H1 (cell line): ENCODE measurements at regions not wholly inside any gene's neighbourhood (a gene's known extent, or its start where the extent isn't known, plus 50 kb on each side); places are given as distances from the start of the nearest gene placed in this dataset.

Experiments
- CTCF ChIA-PET: fragments of 300-600 bp; sonication (Branson Sonifier 250); formaldehyde crosslinking; loops from one replicate; lab custom pipeline; 2021; ENCODE audit not compliant: partially characterized antibody; lab: Charles Lee
- POLR2A ChIA-PET: fragments of 300-600 bp; sonication (Branson Sonifier 250); formaldehyde crosslinking; loops from one replicate; lab custom pipeline; 2021; ENCODE audit warnings: inconsistent platforms; ENCODE audit not compliant: partially characterized antibody; lab: Charles Lee
- DNase-seq, 2 experiments: peaks; one replicate each; pipeline versions ENCODE4 v3.0.0 to v3.0.0-alpha.2; 2010 to 2022; ENCODE audit warnings: low spot score in 2 of 2, low read depth in 1 of 2, mixed read lengths in 1 of 2
- FAIRE-seq: peaks from 2 replicates; lab custom pipeline; 2011; peaks lifted over from hg19 to GRCh38; lab: Jason Lieb, UNC
- H2AFZ ChIP-seq: 2 replicates; pipeline ENCODE4 v1.8.1; 2012; ENCODE audit warnings: low read length, inconsistent platforms
- H2AK5ac ChIP-seq: 2 replicates; pipeline ENCODE4 v1.6.1; 2013; ENCODE audit warnings: low read depth, low read length
- H2BK120ac ChIP-seq: replicated peaks from 2 replicates; pipeline ENCODE3; 2013; ENCODE audit warnings: low read depth, low read length, inconsistent platforms
- H2BK12ac ChIP-seq: 2 replicates; pipeline ENCODE4 v1.6.1; 2013; ENCODE audit warnings: low read depth, low read length
- H2BK15ac ChIP-seq: 2 replicates; pipeline ENCODE4 v1.6.1; 2013; ENCODE audit warnings: low read length
- H2BK20ac ChIP-seq: 2 replicates; pipeline ENCODE4 v1.6.1; 2013; ENCODE audit warnings: low read length
- H2BK5ac ChIP-seq: 2 replicates; pipeline ENCODE4 v1.6.1; 2013; ENCODE audit warnings: low read depth, low read length
- H3K14ac ChIP-seq: 2 replicates; pipeline ENCODE4 v1.6.1; 2013; ENCODE audit warnings: inconsistent platforms; ENCODE audit not compliant: insufficient read length
- H3K18ac ChIP-seq: 2 replicates; pipeline ENCODE4 v1.6.1; 2013; ENCODE audit warnings: low read length; ENCODE audit errors: extremely low read depth
- H3K23ac ChIP-seq: 2 replicates; pipeline ENCODE4 v1.6.1; 2013; ENCODE audit warnings: inconsistent platforms; ENCODE audit not compliant: insufficient read length
- H3K23me2 ChIP-seq: 2 replicates; pipeline ENCODE4 v1.6.1; 2013; ENCODE audit warnings: low read depth, low read length
- H3K27ac ChIP-seq: 2 replicates; pipeline ENCODE4 v1.6.1; 2011; ENCODE audit warnings: low read depth, low read length, inconsistent platforms
- H3K27me3 ChIP-seq, 4 experiments: replicated peaks in 1 of 4; 1 replicate in 1 of 4; 2 replicates in 3 of 4; pipeline versions ENCODE4 v1.6.1 to v1.8.1; 2011 to 2013; ENCODE audit warnings: low read length in 3 of 4, mild to moderate bottlenecking in 3 of 4, inconsistent platforms in 2 of 4, mixed read lengths in 2 of 4, moderate library complexity in 1 of 4; ENCODE audit not compliant: control insufficient read depth in 3 of 4, insufficient read depth in 3 of 4; ENCODE audit errors: extremely low read depth in 1 of 4
- H3K36me3 ChIP-seq, 4 experiments: 2 replicates each; pipeline versions ENCODE4 v1.6.1 to v1.8.1; 2011 to 2013; ENCODE audit warnings: mild to moderate bottlenecking in 4 of 4, low read length in 3 of 4, moderate library complexity in 2 of 4, control low read depth in 1 of 4, inconsistent platforms in 1 of 4; ENCODE audit not compliant: insufficient read depth in 4 of 4, control insufficient read depth in 2 of 4
- H3K4ac ChIP-seq: replicated peaks from 2 replicates; pipeline ENCODE3; 2013; ENCODE audit warnings: low read length, low read depth, mixed read lengths, inconsistent platforms; ENCODE audit not compliant: insufficient read length
- H3K4me1 ChIP-seq, 4 experiments: replicated peaks in 1 of 4; 1 replicate in 1 of 4; 2 replicates in 3 of 4; pipeline versions ENCODE4 v1.6.1 to v1.8.1; 2011 to 2013; ENCODE audit warnings: low read length in 3 of 4, inconsistent platforms in 2 of 4, mixed read lengths in 1 of 4; ENCODE audit not compliant: insufficient read depth in 4 of 4, control insufficient read depth in 3 of 4
- H3K4me2 ChIP-seq, 2 experiments: 2 replicates each; pipeline versions ENCODE4 v1.6.1 to v1.8.1; 2011 to 2013; ENCODE audit warnings: low read depth in 2 of 2, low read length in 2 of 2, control low read depth in 1 of 2, inconsistent platforms in 1 of 2, mild to moderate bottlenecking in 1 of 2; ENCODE audit not compliant: insufficient read depth in 1 of 2
- H3K4me3 ChIP-seq, 4 experiments: fragments of 200-600, 300-600 bp in 1 of 4; sonication (generic), shearing (Covaris generic), sonication (Bioruptor Twin) in 1 of 4; 2 replicates each; pipeline versions ENCODE4 v1.5.1 to v1.8.1; 2011 to 2016; ENCODE audit warnings: low read length in 4 of 4, low read depth in 3 of 4, control low read depth in 2 of 4, inconsistent platforms in 2 of 4, mild to moderate bottlenecking in 2 of 4, mixed read lengths in 1 of 4, moderate library complexity in 1 of 4; ENCODE audit not compliant: insufficient read depth in 2 of 4; ENCODE audit errors: extremely low read depth in 1 of 4
- H3K56ac ChIP-seq: replicated peaks from 2 replicates; pipeline ENCODE3; 2013; ENCODE audit warnings: low read depth, mild to moderate bottlenecking, mixed read lengths, low read length, inconsistent platforms; ENCODE audit not compliant: insufficient read length
- H3K79me1 ChIP-seq: 2 replicates; pipeline ENCODE4 v1.6.1; 2013; ENCODE audit warnings: low read depth, low read length, control low read depth
- H3K79me2 ChIP-seq, 2 experiments: 2 replicates each; pipeline versions ENCODE4 v1.6.1 to v1.8.1; 2012 to 2013; ENCODE audit warnings: low read length in 2 of 2, mild to moderate bottlenecking in 2 of 2, inconsistent platforms in 1 of 2; ENCODE audit not compliant: insufficient read depth in 2 of 2, control insufficient read depth in 1 of 2
- H3K9ac ChIP-seq, 4 experiments: replicated peaks in 1 of 4; 1 replicate in 1 of 4; 2 replicates in 3 of 4; pipeline versions ENCODE4 v1.6.1 to v1.8.1; 2011 to 2013; ENCODE audit warnings: low read depth in 3 of 4, low read length in 3 of 4, control low read depth in 2 of 4, mild to moderate bottlenecking in 2 of 4, moderate library complexity in 2 of 4, inconsistent platforms in 1 of 4; ENCODE audit errors: extremely low read depth in 1 of 4
- H3K9me3 ChIP-seq, 2 experiments: 2 replicates each; pipeline versions ENCODE4 v1.6.1 to v1.8.1; 2012 to 2013; ENCODE audit warnings: mild to moderate bottlenecking in 2 of 2, moderate library complexity in 2 of 2, control low read depth in 1 of 2, inconsistent platforms in 1 of 2, low read depth in 1 of 2, low read length in 1 of 2, mixed read lengths in 1 of 2; ENCODE audit not compliant: insufficient read depth in 2 of 2
- H4K20me1 ChIP-seq, 2 experiments: replicated peaks in 1 of 2; 2 replicates each; pipeline versions ENCODE3 to v1.8.1; 2011 to 2013; ENCODE audit warnings: inconsistent platforms in 2 of 2, low read length in 2 of 2, mild to moderate bottlenecking in 1 of 2; ENCODE audit not compliant: insufficient read depth in 2 of 2, control insufficient read depth in 1 of 2
- H4K5ac ChIP-seq: 2 replicates; pipeline ENCODE4 v1.6.1; 2013; ENCODE audit warnings: low read length, low read depth, mixed read lengths, inconsistent platforms; ENCODE audit not compliant: insufficient read length
- H4K8ac ChIP-seq: 2 replicates; pipeline ENCODE4 v1.8.0; 2013; ENCODE audit warnings: mild to moderate bottlenecking, moderate library complexity, low read length, inconsistent platforms; ENCODE audit not compliant: insufficient read depth; ENCODE audit errors: extremely low read depth
- H4K91ac ChIP-seq: replicated peaks from 2 replicates; pipeline ENCODE3; 2013; ENCODE audit warnings: low read length, mixed read lengths, inconsistent platforms; ENCODE audit not compliant: insufficient read length
- CHD1 ChIP-seq: IDR thresholded peaks from 2 replicates; pipeline ENCODE4 v1.6.1; 2012; ENCODE audit warnings: low read depth, low read length, improper control_type of control experiment
- NRF1 ChIP-seq: IDR thresholded peaks from 2 replicates; pipeline ENCODE4 v1.6.1; 2011; ENCODE audit warnings: mild to moderate bottlenecking, low read depth, low read length, improper control_type of control experiment
- RBBP5 ChIP-seq: IDR thresholded peaks from 2 replicates; pipeline ENCODE4 v1.7.1; 2012; ENCODE audit warnings: low read depth, mild to moderate bottlenecking, inconsistent platforms, low read length, moderate library complexity, borderline replicate concordance
- SIRT6 ChIP-seq: IDR thresholded peaks from one replicate; pipeline ENCODE4 v1.7.1; 2012; ENCODE audit warnings: low read length, inconsistent platforms
- ZNF274 ChIP-seq: IDR thresholded peaks from 2 replicates; pipeline ENCODE4 v1.7.0; 2012; ENCODE audit warnings: low read length, borderline replicate concordance; ENCODE audit errors: extremely low read depth
- WGBS, 2 experiments: shearing (Covaris generic) in 1 of 2; methylation state at CpG; one replicate each; pipeline versions ENCODE4 v1.1.6 to v1.1.7; 2013 to 2015; ENCODE audit warnings: low lambda C conversion rate in 2 of 2, mixed read lengths in 2 of 2, inconsistent platforms in 1 of 2, low coverage in 1 of 2, missing lambda C conversion rate in 1 of 2; ENCODE audit not compliant: insufficient replicate concordance in 2 of 2, insufficient coverage in 1 of 2, insufficient read length in 1 of 2; ENCODE audit errors: extremely low coverage in 1 of 2, missing lambda C conversion rate in 1 of 2; 5-methylcytosine and 5-hydroxymethylcytosine counted together

DNA sequence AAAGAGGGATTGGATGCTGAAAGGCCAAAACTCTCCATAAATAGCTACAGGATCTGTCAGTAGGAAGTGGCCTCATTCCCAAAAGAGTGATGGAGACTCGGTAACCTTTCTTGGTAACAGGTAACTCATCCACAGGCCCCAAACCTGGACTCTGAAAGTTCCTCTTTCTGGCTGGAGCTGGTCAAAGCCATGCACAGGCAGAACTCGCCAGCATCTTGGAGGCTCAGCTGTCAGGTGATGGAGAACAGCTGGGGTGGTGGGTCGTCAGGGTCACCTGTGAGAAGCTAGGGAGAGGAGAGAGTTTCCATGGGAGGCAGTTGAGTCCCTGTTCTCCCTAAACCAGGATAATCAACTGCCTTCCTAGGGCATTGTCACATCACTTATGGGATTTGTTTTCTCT is 354.3 kb upstream of the GATB start:
- H3K56ac ChIP-seq = no peak overlapping the region
- no peaks in the 10 kb centered on the region for H3K79me2 ChIP-seq
- CTCF ChIA-PET = interaction anchor here (0.6 kb wide), 2 partner anchors 48 to 287 kb away, joined by 3 read pairs; no protein-coding TSS in a partner anchor
- H3K27me3 ChIP-seq = no peaks in the 10 kb centered on the region; a peak in 1 of 7 replicates
- H3K14ac ChIP-seq = no peak overlapping the region
- H3K9me3 ChIP-seq = no peaks in the 10 kb centered on the region
- H3K79me1 ChIP-seq = no peaks in the 10 kb centered on the region
- no peak overlapping the region for H2BK12ac ChIP-seq
- H3K23me2 ChIP-seq = no peaks in the 10 kb centered on the region
- H3K4me1 ChIP-seq = no peaks in the 10 kb centered on the region
- WGBS, 2 experiments = 85% methylated on average over 3 of the region's 3 CpGs; no CpG with 5 or more reads in 1 of the 2 experiments
- no peak overlapping the region for H3K4ac ChIP-seq
- POLR2A ChIA-PET = no interaction called here
- no peak for DNase-seq
- H3K23ac ChIP-seq = no peak overlapping the region
- no peak overlapping the region for H4K8ac ChIP-seq
- H2BK15ac ChIP-seq = no peak overlapping the region
- no peak overlapping the region for H2BK20ac ChIP-seq
- no peak for TF ChIP-seq ZNF274
- no peak for TF ChIP-seq NRF1
- no peak for TF ChIP-seq CHD1
- no peak for TF ChIP-seq RBBP5
- TF ChIP-seq SIRT6 = no peak
- H3K27ac ChIP-seq = no peak overlapping the region
- no peaks in the 10 kb centered on the region for H4K20me1 ChIP-seq
- FAIRE-seq = no peak
- H2BK120ac ChIP-seq = no peak overlapping the region
- H2AK5ac ChIP-seq = no peak overlapping the region
- H3K4me3 ChIP-seq = no peak overlapping the region
- no peak overlapping the region for H3K4me2 ChIP-seq
- H2AFZ ChIP-seq = no peak overlapping the region
- no peak overlapping the region for H2BK5ac ChIP-seq
- no peak overlapping the region for H4K91ac ChIP-seq
- H3K36me3 ChIP-seq = no peaks in the 10 kb centered on the region
- no peak overlapping the region for H3K18ac ChIP-seq
- H4K5ac ChIP-seq = no peak overlapping the region
- H3K9ac ChIP-seq = no peak overlapping the region
